ENCODE measurements at regions not wholly inside any gene's neighbourhood (a gene's known extent, or its start where the extent isn't known, plus 50 kb on each side); places are given as distances from the start of the nearest gene placed in this dataset.

GRCh38 chr4:165756836-165757235, 116.2 kb upstream of the TLL1 start:
- CTCF ChIA-PET = no interaction called here
- TF ChIP-seq CTCF (IDR thresholded peaks at IDR 0.05; ENCODE audit: control extremely low read depth, extremely low read depth, low read depth, missing control alignments) = no peak
- no peak for DNase-seq (ENCODE audit: extremely low spot score)
- POLR2A ChIA-PET = no interaction called here

GRCh38 chr4:165757451-165757850, 115.6 kb upstream of the TLL1 start:
- CTCF ChIA-PET = interaction anchor here (0.8 kb wide), 1 partner anchor 26 kb away, joined by 3 read pairs; no protein-coding TSS in a partner anchor
- POLR2A ChIA-PET = no interaction called here
- no peak for TF ChIP-seq CTCF (IDR thresholded peaks at IDR 0.05; ENCODE audit: control extremely low read depth, extremely low read depth, low read depth, missing control alignments)
- no peak for DNase-seq (ENCODE audit: extremely low spot score)

DNA sequence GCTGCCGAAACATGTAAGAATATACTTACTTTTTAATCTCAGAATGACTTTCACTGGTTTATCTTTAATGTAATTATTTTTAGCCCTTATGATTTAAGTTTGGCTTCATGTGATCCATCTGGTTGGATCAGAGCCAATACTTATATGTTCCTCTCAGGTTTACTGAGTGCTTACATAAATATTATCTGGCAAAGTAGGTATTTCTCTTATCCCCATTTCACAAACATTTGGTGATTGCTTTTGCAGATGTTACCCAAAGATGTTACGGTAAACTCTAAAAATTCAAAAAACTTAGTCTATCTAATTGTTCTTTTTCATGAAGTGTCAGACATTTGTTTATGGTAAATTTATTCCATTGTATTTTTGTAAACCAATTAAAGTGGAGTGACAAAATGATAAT, 115.0 kb upstream of the TLL1 start:
- no peak for TF ChIP-seq CTCF (IDR thresholded peaks at IDR 0.05; ENCODE audit: control extremely low read depth, extremely low read depth, low read depth, missing control alignments)
- no peak for DNase-seq (ENCODE audit: extremely low spot score)
- POLR2A ChIA-PET = no interaction called here
- CTCF ChIA-PET = no interaction called here

- POLR2A ChIA-PET = no interaction called here
- CTCF ChIA-PET = no interaction called here
- DNase-seq (ENCODE audit: extremely low spot score) = no peak
- no peak for TF ChIP-seq CTCF (IDR thresholded peaks at IDR 0.05; ENCODE audit: control extremely low read depth, extremely low read depth, low read depth, missing control alignments)
These were observed 112.9 kb upstream of the TLL1 start for GRCh38 chr4:165760182-165760581.

GRCh38 chr4:165761963-165762362, 111.1 kb upstream of the TLL1 start:
- TF ChIP-seq CTCF (IDR thresholded peaks at IDR 0.05; ENCODE audit: control extremely low read depth, extremely low read depth, low read depth, missing control alignments) = no peak
- ChIA-PET CTCF (no interaction called here), POLR2A (no interaction called here)
- DNase-seq (ENCODE audit: extremely low spot score) = no peak

DNA sequence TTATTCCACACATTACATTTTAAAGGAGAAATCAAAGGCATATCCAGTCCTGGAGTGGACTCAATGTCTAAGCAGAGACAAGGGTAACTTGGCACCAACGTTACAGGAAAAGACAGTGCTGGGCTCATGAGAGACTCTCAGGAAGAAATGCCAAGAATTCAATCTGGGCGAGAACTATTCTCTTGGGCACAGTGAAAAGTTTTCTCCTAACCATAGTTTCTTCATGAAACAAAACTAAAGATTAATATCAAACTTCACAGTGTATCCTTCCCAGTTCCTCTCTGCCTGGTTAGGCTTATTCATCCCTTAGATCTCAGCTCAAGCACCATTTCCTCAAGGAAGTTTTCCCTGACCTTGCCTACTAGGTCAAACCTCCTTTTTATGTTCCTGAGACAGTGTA, 109.4 kb upstream of the TLL1 start:
- CTCF ChIA-PET = no interaction called here
- DNase-seq (ENCODE audit: extremely low spot score) = no peak
- POLR2A ChIA-PET = no interaction called here

More for the DNA sequence above, 109.4 kb upstream of the TLL1 start:
- TF ChIP-seq CTCF (IDR thresholded peaks at IDR 0.05; ENCODE audit: control extremely low read depth, extremely low read depth, low read depth, missing control alignments) = no peak

Data from GM10248 (cell line).